ENCODE measurements at regions not wholly inside any gene's neighbourhood (a gene's known extent, or its start where the extent isn't known, plus 50 kb on each side); places are given as distances from the start of the nearest gene placed in this dataset.

DNA sequence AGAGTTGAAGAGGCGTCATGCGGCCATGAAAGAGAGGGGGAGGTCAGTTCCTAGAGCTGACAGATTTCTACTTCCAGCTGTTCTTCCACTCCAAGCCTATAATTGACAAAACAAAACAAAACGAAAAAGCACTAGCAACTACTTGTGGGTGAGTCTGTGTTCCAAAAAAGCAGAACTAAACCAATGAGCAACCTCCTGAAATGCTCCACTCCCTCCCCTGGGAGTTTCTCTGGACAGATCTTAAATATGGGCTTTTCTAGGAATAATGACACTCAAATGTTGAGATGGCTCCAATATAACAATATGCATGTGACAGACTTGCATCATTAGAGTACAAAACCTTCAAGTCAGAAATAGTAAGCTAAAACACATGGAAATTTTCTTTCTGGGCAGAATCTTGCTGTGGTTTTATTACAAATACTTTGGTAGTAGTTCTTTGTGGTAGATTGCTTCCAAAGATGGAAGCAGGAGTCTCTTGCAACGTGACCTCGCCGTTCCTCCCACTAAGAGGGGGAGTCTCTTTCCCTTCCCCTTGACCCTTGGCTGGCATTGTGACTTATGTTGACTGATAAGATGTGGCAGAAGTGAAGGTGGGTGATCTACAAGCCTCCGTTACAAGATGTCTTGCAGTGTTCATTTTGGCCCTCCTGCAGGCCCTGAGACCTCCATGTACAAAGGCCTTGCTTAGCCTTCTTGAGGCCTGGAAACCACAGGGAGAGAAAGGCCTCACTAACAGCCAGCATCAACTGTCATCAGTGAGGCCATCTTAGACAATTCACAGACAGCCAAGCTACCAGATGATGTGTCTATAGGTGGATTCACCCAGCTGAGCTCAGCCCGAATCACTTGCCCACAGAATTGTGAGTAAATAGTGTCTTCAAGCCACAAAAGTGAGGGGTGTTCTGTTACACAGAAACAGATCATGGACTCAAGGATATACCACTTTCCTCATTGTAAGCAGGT is 173.1 kb upstream of the RFC3 start:
- no peak for TF ChIP-seq POLR2A (IDR thresholded peaks at IDR 0.05; ENCODE audit: low read length)
- TF ChIP-seq GATA1 (IDR thresholded peaks at IDR 0.05; ENCODE audit: low read depth, low read length): no peak
